CD14-positive monocyte (primary cell): ENCODE measurements at regions not wholly inside any gene's neighbourhood (a gene's known extent, or its start where the extent isn't known, plus 50 kb on each side); places are given as distances from the start of the nearest gene placed in this dataset.

Experiments
- DNase-seq, 3 donors: peaks; one replicate each; pipeline ENCODE4 v3.0.0-alpha.2; 2011 to 2022
- H2AFZ ChIP-seq: 2 replicates; pipeline ENCODE4 v1.6.0; 2012; ENCODE audit warnings: mild to moderate bottlenecking, low read depth, low read length, inconsistent platforms; ENCODE audit not compliant: insufficient read depth, poor library complexity, severe bottlenecking
- H3K27ac ChIP-seq, 2 donors: 1 replicate in 1 of 2; 2 replicates in 1 of 2; pipeline ENCODE4 v1.5.1; 2012 to 2013; ENCODE audit warnings: low read length in 2 of 2, control low read depth in 1 of 2, inconsistent platforms in 1 of 2, low read depth in 1 of 2, mild to moderate bottlenecking in 1 of 2
- H3K27me3 ChIP-seq, 2 donors: one replicate each; pipeline versions ENCODE4 v1.6.0 to v1.6.1; 2011 to 2013; ENCODE audit warnings: low read length in 2 of 2; ENCODE audit not compliant: control insufficient read depth in 2 of 2, insufficient read depth in 2 of 2
- H3K36me3 ChIP-seq, 2 donors: replicated peaks in 1 of 2; 1 replicate in 1 of 2; 2 replicates in 1 of 2; pipeline versions ENCODE4 v1.5.1 to v1.6.1; 2012 to 2013; ENCODE audit warnings: low read length in 2 of 2, control low read depth in 1 of 2, inconsistent platforms in 1 of 2, mild to moderate bottlenecking in 1 of 2; ENCODE audit not compliant: insufficient read depth in 2 of 2, control insufficient read depth in 1 of 2
- H3K4me1 ChIP-seq, 2 donors: 1 replicate in 1 of 2; 2 replicates in 1 of 2; pipeline versions ENCODE4 v1.5.1 to v1.6.1; 2012 to 2013; ENCODE audit warnings: low read length in 2 of 2, control low read depth in 1 of 2, inconsistent platforms in 1 of 2, mild to moderate bottlenecking in 1 of 2, moderate library complexity in 1 of 2; ENCODE audit not compliant: insufficient read depth in 2 of 2, control insufficient read depth in 1 of 2
- H3K4me2 ChIP-seq: replicated peaks from 2 replicates; pipeline ENCODE3; 2012; ENCODE audit warnings: low read length, moderate library complexity, mild to moderate bottlenecking; ENCODE audit not compliant: poor library complexity, severe bottlenecking; ENCODE audit errors: extremely low read depth
- H3K4me3 ChIP-seq, 3 experiments: fragments of 200-600 bp in 1 of 3; sonication (generic) in 1 of 3; replicated peaks in 1 of 3; 1 replicate in 2 of 3; 2 replicates in 1 of 3; pipeline ENCODE4 v1.5.1; 2011 to 2013; ENCODE audit warnings: low read length in 3 of 3, mild to moderate bottlenecking in 3 of 3, control low read depth in 2 of 3, low read depth in 2 of 3, inconsistent platforms in 1 of 3, moderate library complexity in 1 of 3
- H3K79me2 ChIP-seq: 2 replicates; pipeline ENCODE4 v1.6.0; 2012; ENCODE audit warnings: mild to moderate bottlenecking, control low read depth, inconsistent platforms, low read length, moderate library complexity; ENCODE audit not compliant: insufficient read depth
- H3K9ac ChIP-seq: 2 replicates; pipeline ENCODE4 v1.6.0; 2017; ENCODE audit warnings: low read length, mild to moderate bottlenecking; ENCODE audit not compliant: insufficient read depth, poor library complexity, severe bottlenecking
- H3K9me3 ChIP-seq, 2 donors: replicated peaks in 1 of 2; 1 replicate in 1 of 2; 2 replicates in 1 of 2; pipeline versions ENCODE4 v1.5.1 to v1.6.1; 2012 to 2013; ENCODE audit warnings: low read length in 2 of 2, control low read depth in 1 of 2; ENCODE audit not compliant: control insufficient read depth in 1 of 2, insufficient read depth in 1 of 2
- H4K20me1 ChIP-seq: 2 replicates; pipeline ENCODE4 v1.6.0; 2012; ENCODE audit warnings: mild to moderate bottlenecking, low read length, control low read depth, moderate library complexity; ENCODE audit not compliant: insufficient read depth
- H3K27ac Mint-ChIP-seq, 7 donors: one replicate each; pipeline ENCODE4 v1.8.0; 2020; ENCODE audit warnings: mild to moderate bottlenecking in 7 of 7, mixed read lengths in 7 of 7, moderate library complexity in 6 of 7, inconsistent platforms in 2 of 7
- H3K27me3 Mint-ChIP-seq, 3 donors: one replicate each; pipeline ENCODE4 v1.8.0; 2021 to 2022; ENCODE audit warnings: low read depth in 3 of 3, mild to moderate bottlenecking in 3 of 3, mixed read lengths in 3 of 3, moderate library complexity in 3 of 3, inconsistent platforms in 1 of 3
- H3K36me3 Mint-ChIP-seq, 2 donors: one replicate each; pipeline ENCODE4 v1.8.0; 2020; ENCODE audit warnings: mixed read lengths in 2 of 2, inconsistent platforms in 1 of 2, mild to moderate bottlenecking in 1 of 2
- H3K4me1 Mint-ChIP-seq: one replicate; pipeline ENCODE4 v1.8.0; 2020; ENCODE audit warnings: mild to moderate bottlenecking, mixed read lengths
- H3K4me3 Mint-ChIP-seq, 2 donors: one replicate each; pipeline ENCODE4 v1.8.0; 2020; ENCODE audit warnings: mild to moderate bottlenecking in 2 of 2, mixed read lengths in 2 of 2, moderate library complexity in 1 of 2
- H3K9me3 Mint-ChIP-seq, 7 donors: one replicate each; pipeline ENCODE4 v1.8.0; 2020 to 2022; ENCODE audit warnings: mixed read lengths in 7 of 7, mild to moderate bottlenecking in 6 of 7, moderate library complexity in 6 of 7, inconsistent platforms in 2 of 7
- WGBS: methylation state at CpG from one replicate; pipeline ENCODE4 v1.1.5; 2013; ENCODE audit warnings: missing lambda C conversion rate; ENCODE audit not compliant: insufficient coverage; 5-methylcytosine and 5-hydroxymethylcytosine counted together
- intact Hi-C, 2 donors: fragments of 100-400 bp; cut with micrococcal nuclease; formaldehyde crosslinking; loops; one replicate each; pipeline versions ENCODE4 v1.15.0 to v1.15.1; 2023
- TF ChIP-seq, protein P1 (sequence below): fragments of 200-600 bp; IDR thresholded peaks from one replicate; pipeline ENCODE4 v1.8.0; 2022; ENCODE audit warnings: antibody characterized with exemption, mild to moderate bottlenecking

DNA sequence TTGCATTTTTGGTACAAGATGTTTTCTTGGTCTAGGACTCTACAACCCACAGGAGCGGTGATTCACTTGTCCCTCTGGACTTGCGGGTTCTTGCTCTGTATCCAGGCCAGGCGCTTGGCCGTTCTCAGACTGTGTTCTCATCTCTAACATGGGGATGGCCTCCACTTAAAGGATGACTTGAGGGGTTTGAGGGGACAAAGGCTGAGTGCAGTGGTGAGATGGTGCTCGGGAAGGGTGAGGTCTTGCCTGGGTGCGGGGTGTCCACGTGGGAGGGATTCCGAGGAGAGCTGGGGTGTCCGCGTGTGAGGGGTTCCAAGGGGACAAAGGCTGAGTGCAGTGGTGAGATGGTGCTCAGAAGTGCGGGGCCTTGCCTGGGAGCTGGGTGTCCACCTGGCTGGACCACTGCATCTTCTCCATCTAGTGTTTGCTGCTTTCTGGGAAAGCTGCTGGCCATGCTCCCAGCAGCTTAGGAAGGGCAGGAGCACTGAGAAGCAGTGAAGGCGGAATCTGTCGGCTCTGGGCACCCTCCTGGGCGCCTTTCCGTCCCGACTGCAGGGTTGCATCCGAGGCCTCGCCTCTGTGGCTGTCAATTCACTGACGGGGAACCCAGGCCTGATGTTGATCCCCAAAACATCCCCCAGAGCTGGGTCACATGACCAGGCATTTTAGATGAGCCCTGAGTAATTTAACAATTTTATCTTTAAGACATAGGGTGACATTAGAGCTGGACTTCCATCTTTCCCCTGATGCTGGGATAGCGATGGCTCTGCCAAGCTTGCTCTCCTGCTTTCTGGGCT lies 280.5 kb upstream of the IRX4 start:
- H3K27me3 ChIP-seq, result no peaks in the 10 kb centered on the region
- H3K36me3 ChIP-seq, result no peaks in the 10 kb centered on the region
- WGBS, result 88% methylated on average over 9 of the region's 20 CpGs
- H2AFZ ChIP-seq, result no peak overlapping the region
- DNase-seq, result no peak
- peaks cover 0 to 3% (median 0%) of the 10 kb centered on the region in 7 donors for H3K9me3 Mint-ChIP-seq
- no peaks in the 10 kb centered on the region for H3K36me3 Mint-ChIP-seq
- H3K4me3 Mint-ChIP-seq, result no peak overlapping the region
- H3K4me1 Mint-ChIP-seq, result no peaks in the 10 kb centered on the region
- H3K4me1 ChIP-seq, result no peaks in the 10 kb centered on the region
- TF ChIP-seq, protein P1, sequence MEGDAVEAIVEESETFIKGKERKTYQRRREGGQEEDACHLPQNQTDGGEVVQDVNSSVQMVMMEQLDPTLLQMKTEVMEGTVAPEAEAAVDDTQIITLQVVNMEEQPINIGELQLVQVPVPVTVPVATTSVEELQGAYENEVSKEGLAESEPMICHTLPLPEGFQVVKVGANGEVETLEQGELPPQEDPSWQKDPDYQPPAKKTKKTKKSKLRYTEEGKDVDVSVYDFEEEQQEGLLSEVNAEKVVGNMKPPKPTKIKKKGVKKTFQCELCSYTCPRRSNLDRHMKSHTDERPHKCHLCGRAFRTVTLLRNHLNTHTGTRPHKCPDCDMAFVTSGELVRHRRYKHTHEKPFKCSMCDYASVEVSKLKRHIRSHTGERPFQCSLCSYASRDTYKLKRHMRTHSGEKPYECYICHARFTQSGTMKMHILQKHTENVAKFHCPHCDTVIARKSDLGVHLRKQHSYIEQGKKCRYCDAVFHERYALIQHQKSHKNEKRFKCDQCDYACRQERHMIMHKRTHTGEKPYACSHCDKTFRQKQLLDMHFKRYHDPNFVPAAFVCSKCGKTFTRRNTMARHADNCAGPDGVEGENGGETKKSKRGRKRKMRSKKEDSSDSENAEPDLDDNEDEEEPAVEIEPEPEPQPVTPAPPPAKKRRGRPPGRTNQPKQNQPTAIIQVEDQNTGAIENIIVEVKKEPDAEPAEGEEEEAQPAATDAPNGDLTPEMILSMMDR, result no peak
- H3K27ac Mint-ChIP-seq, result no peak overlapping the region
- H3K4me3 ChIP-seq, result no peak overlapping the region
- H3K79me2 ChIP-seq, result no peaks in the 10 kb centered on the region
- peaks cover 0 to 5% (median 2%) of the 10 kb centered on the region in 3 donors for H3K27me3 Mint-ChIP-seq
- no peak overlapping the region for H3K9ac ChIP-seq
- no peak overlapping the region for H3K4me2 ChIP-seq
- H3K27ac ChIP-seq, result no peak overlapping the region
- intact Hi-C loops, result no loop called here
- no peaks in the 10 kb centered on the region for H4K20me1 ChIP-seq
- no peaks in the 10 kb centered on the region for H3K9me3 ChIP-seq

DNA sequence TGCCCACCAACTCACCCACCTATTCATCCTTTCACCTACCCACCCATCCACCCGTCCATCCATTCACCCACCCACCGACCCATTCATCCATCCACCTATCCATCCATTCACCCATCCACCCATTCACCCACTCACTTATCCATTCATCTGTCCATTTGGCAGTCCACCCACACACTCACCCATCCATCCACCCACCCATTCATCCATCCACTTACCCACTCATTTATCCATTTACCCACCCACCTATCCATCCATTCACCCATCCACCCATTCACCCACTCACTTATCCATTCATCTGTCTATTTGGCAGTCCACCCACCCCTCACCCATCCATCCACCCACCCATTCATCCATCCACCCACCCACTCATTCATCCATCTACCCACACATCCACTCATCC lies 278.1 kb upstream of the IRX4 start:
- H3K4me1 Mint-ChIP-seq, result no peaks in the 10 kb centered on the region
- Histone ChIP-seq H3K4me1 (no peaks in the 10 kb centered on the region), H3K4me3 (no peak overlapping the region), H3K9me3 (peaks cover 0 to 4% of the 10 kb centered on the region in 2 donors), H3K36me3 (no peaks in the 10 kb centered on the region), H2AFZ (no peak overlapping the region), H3K79me2 (no peaks in the 10 kb centered on the region), H3K27me3 (no peaks in the 10 kb centered on the region), H3K9ac (no peak overlapping the region), H3K27ac (no peak overlapping the region), H3K4me2 (no peak overlapping the region), H4K20me1 (no peaks in the 10 kb centered on the region)
- no peak overlapping the region for H3K27ac Mint-ChIP-seq
- H3K27me3 Mint-ChIP-seq, result peaks cover 2 to 5% (median 3%) of the 10 kb centered on the region in 3 donors
- TF ChIP-seq, protein P1, result no peak
- no peak for DNase-seq
- 93% methylated on average over 2 of the region's 2 CpGs for WGBS
- H3K9me3 Mint-ChIP-seq, result peaks cover 0 to 7% (median 0%) of the 10 kb centered on the region in 7 donors
- H3K36me3 Mint-ChIP-seq, result no peaks in the 10 kb centered on the region
- intact Hi-C loops, result no loop called here
- no peak overlapping the region for H3K4me3 Mint-ChIP-seq
